MCF 10A (cell line): ENCODE measurements at regions not wholly inside any gene's neighbourhood (a gene's known extent, or its start where the extent isn't known, plus 50 kb on each side); places are given as distances from the start of the nearest gene placed in this dataset.

Source experiments
- BruUV-seq: library from RNA; stranded (reverse); fragments of 400-500 nt; replicated peaks from 2 replicates; lab custom pipeline; 2021; lab: Mats Ljungman, UMichigan
- CTCF ChIA-PET: fragments of 300-600 bp; sonication (Branson Sonifier 250); formaldehyde crosslinking; extraction: SDS; loops from one replicate; lab custom pipeline; 2021; ENCODE audit warnings: antibody characterized with exemption, inconsistent platforms; lab: Yijun Ruan, JAX
- POLR2A ChIA-PET: fragments of 300-600, 350-650 bp; sonication (Branson Sonifier 250); formaldehyde crosslinking; extraction: SDS; loops from one replicate; lab custom pipeline; 2020; ENCODE audit warnings: antibody characterized with exemption, inconsistent platforms; lab: Yijun Ruan, JAX
- DNase-seq: peaks from one replicate; pipeline ENCODE4 v3.0.0-alpha.2; 2018; ENCODE audit not compliant: unreplicated experiment
- H3K27ac Mint-ChIP-seq: one replicate; pipeline ENCODE4 v1.8.0; 2022; ENCODE audit warnings: mild to moderate bottlenecking, low read depth, mixed read lengths; ENCODE audit not compliant: unreplicated experiment
- H3K27me3 Mint-ChIP-seq: one replicate; pipeline ENCODE4 v1.8.0; 2022; ENCODE audit warnings: mixed read lengths; ENCODE audit not compliant: insufficient read depth, unreplicated experiment
- H3K36me3 Mint-ChIP-seq: one replicate; pipeline ENCODE4 v1.8.0; 2022; ENCODE audit warnings: mild to moderate bottlenecking, moderate library complexity, mixed read lengths; ENCODE audit not compliant: insufficient read depth, unreplicated experiment
- H3K4me1 Mint-ChIP-seq: one replicate; pipeline ENCODE4 v1.8.0; 2022; ENCODE audit warnings: mixed read lengths; ENCODE audit not compliant: insufficient read depth, unreplicated experiment
- H3K4me3 Mint-ChIP-seq: one replicate; pipeline ENCODE4 v1.8.0; 2022; ENCODE audit warnings: mild to moderate bottlenecking, moderate library complexity, mixed read lengths; ENCODE audit not compliant: unreplicated experiment
- H3K9me3 Mint-ChIP-seq: one replicate; pipeline ENCODE4 v1.8.0; 2022; ENCODE audit warnings: mixed read lengths; ENCODE audit not compliant: unreplicated experiment
- intact Hi-C: fragments of 100-400 bp; cut with micrococcal nuclease; formaldehyde crosslinking; loops from 2 replicates; pipeline ENCODE4 v1.14.1; 2022
- TF ChIP-seq, protein P1 (sequence below): fragments of 200-600 bp; IDR thresholded peaks from one replicate; pipeline ENCODE4 v1.8.0; 2022; ENCODE audit warnings: antibody characterized with exemption, mild to moderate bottlenecking; ENCODE audit not compliant: unreplicated experiment

DNA sequence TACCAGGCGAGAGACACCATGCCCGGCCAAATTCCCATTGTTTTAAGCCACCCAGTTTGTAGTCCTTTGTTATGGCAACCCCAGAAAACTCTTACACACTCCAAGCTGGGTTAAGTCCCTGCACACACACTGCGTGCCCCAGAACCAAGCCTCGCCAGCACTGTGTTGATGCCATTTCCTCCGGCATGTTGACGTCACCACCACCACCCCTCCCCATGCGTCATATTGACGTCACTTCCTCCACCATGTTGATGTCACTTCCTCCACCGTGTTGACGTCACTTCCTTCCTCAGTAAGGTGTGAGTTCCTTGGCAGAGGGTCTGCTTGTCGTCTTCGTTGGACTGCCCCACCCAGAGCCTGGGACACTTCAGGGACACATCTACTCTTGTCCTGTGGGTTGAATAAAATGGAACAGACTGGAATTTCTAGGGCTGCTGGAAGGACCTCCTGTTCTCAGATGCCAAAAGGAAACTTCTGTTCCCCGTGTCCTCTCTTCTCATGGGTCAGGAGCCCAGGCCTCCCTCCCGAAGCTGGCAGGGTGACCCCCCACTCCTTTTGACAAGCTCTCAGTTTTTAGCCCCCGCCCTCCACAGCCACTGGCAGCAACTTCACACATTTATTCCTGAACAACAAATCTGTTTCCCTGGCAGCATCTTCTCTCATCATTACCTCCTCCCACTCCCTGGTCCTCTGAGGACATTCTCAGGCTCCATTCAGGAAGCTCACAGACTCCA, 643.3 kb downstream of the NPHP4 start:
- no peak for DNase-seq
- no peaks in the 10 kb centered on the region for H3K36me3 Mint-ChIP-seq
- intact Hi-C loops, result no loop called here
- no peak overlapping the region for H3K27ac Mint-ChIP-seq
- peaks cover 14% of the 10 kb centered on the region for H3K27me3 Mint-ChIP-seq
- ChIA-PET CTCF (interaction anchor here (0.6 to 1.0 kb wide), 2 partner anchors 161 kb away, joined by 3 read pairs; no protein-coding TSS in a partner anchor), POLR2A (no interaction called here)
- TF ChIP-seq, protein P1, sequence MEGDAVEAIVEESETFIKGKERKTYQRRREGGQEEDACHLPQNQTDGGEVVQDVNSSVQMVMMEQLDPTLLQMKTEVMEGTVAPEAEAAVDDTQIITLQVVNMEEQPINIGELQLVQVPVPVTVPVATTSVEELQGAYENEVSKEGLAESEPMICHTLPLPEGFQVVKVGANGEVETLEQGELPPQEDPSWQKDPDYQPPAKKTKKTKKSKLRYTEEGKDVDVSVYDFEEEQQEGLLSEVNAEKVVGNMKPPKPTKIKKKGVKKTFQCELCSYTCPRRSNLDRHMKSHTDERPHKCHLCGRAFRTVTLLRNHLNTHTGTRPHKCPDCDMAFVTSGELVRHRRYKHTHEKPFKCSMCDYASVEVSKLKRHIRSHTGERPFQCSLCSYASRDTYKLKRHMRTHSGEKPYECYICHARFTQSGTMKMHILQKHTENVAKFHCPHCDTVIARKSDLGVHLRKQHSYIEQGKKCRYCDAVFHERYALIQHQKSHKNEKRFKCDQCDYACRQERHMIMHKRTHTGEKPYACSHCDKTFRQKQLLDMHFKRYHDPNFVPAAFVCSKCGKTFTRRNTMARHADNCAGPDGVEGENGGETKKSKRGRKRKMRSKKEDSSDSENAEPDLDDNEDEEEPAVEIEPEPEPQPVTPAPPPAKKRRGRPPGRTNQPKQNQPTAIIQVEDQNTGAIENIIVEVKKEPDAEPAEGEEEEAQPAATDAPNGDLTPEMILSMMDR, result no peak
- BruUV-seq, result no TSS peak
- peaks cover 5% of the 10 kb centered on the region for H3K9me3 Mint-ChIP-seq
- H3K4me1 Mint-ChIP-seq, result peaks cover 5% of the 10 kb centered on the region
- H3K4me3 Mint-ChIP-seq, result no peak overlapping the region

DNA sequence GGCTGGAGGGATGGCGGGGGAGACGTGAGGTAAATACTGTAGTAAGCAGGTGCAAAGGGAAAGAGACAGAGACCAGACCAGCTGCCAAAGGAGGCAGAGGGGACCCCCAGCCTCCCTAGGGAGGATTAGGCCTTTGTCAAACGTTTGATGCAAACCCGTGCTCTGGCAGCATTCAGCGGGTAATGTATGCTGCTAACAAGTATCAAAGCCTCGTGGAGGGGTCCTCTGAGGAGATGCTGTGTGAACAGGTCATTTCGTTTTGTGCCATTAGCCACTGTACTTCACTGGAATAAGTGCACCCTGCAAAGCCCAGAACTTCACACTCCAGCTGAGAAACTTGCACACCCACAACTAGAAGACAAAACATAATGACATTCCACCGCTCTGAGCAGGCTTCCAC, 644.5 kb downstream of the NPHP4 start:
- peaks cover 5% of the 10 kb centered on the region for H3K9me3 Mint-ChIP-seq
- no TSS peak for BruUV-seq
- peaks cover 14% of the 10 kb centered on the region for H3K27me3 Mint-ChIP-seq
- no peaks in the 10 kb centered on the region for H3K36me3 Mint-ChIP-seq
- intact Hi-C loops, result no loop called here
- ChIA-PET POLR2A (no interaction called here), CTCF (no interaction called here)
- no peak for DNase-seq
- TF ChIP-seq, protein P1, result no peak
- no peak overlapping the region for H3K4me3 Mint-ChIP-seq
- peaks cover 5% of the 10 kb centered on the region for H3K4me1 Mint-ChIP-seq
- no peak overlapping the region for H3K27ac Mint-ChIP-seq

DNA sequence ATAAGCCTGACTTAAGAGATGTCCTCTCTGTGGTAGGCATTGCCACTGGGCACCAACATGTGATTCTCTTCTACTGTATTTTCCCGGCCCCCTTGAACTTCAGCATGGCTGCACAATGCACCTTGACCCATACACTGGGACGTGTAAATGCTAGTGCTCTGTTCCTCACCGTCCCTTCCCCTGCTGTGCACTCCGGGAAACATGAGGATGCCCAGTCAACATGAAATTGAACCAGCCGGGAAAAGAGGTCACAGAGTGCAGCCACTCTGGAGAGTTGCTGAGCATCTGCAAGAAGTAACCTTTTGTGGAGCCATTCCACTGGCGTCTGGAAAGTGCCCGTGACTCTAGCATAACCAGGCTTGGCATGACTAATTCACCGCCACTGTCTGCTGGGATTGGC, 646.7 kb downstream of the NPHP4 start:
- TF ChIP-seq, protein P1, result no peak
- intact Hi-C loops, result no loop called here
- no peak for DNase-seq
- no peaks in the 10 kb centered on the region for H3K36me3 Mint-ChIP-seq
- ChIA-PET POLR2A (no interaction called here), CTCF (no interaction called here)
- H3K9me3 Mint-ChIP-seq, result peaks cover 5% of the 10 kb centered on the region
- peaks cover 24% of the 10 kb centered on the region for H3K27me3 Mint-ChIP-seq
- no TSS peak for BruUV-seq
- no peak overlapping the region for H3K27ac Mint-ChIP-seq
- peaks cover 5% of the 10 kb centered on the region for H3K4me1 Mint-ChIP-seq
- H3K4me3 Mint-ChIP-seq, result no peak overlapping the region

DNA sequence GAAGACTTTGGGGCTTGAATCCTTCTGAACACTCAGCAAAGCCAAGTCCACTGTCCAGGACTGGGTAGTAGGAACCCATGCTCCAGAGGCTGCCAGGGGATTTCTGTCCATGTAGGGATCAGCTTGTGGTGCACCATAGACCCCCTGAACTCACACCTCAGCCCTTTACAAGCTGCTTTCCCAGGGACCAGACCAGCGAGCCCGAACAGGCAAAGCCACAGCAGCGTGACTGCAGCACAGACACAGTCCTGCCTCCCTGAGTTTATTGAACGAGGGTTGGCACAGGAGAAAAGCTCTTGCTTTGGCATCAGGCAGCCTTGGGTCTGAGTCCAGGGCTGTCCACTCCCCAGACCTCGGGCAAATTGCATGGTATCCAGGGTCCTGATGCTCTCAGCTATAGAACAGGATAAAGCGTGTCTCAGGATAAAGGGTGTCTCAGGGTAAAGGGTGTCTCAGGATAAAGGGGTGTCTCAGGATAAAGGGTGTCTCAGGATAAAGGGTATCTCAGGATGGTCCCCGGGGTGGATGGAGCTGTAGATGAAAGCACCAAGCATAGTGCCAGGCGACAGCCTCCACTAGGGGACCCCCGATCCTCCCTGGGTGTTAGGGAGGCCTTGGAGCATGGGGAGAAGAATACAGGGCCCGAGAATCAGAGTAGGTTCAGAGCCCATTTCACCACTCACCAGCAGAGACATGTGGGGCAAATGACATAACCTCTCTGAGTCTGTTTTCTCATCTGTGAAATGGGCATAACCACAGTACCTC, 648.8 kb downstream of the NPHP4 start:
- Mint-ChIP-seq H3K9me3 (no peaks in the 10 kb centered on the region), H3K36me3 (no peaks in the 10 kb centered on the region), H3K4me1 (peaks cover 5% of the 10 kb centered on the region), H3K27ac (no peak overlapping the region), H3K27me3 (peaks cover 24% of the 10 kb centered on the region), H3K4me3 (no peak overlapping the region)
- ChIA-PET CTCF (interaction anchor here (0.6 kb wide), 1 partner anchor 59 kb away, joined by 4 read pairs; no protein-coding TSS in a partner anchor), POLR2A (no interaction called here)
- BruUV-seq, result no TSS peak
- intact Hi-C loops, result no loop called here
- DNase-seq, result no peak
- TF ChIP-seq, protein P1, result no peak
